SK-N-SH (cell line): ENCODE measurements at regions not wholly inside any gene's neighbourhood (a gene's known extent, or its start where the extent isn't known, plus 50 kb on each side); places are given as distances from the start of the nearest gene placed in this dataset.

Source experiments
- CTCF ChIA-PET: fragments of 300-600, 350-600 bp; formaldehyde crosslinking; extraction: SDS; loops from one replicate; lab custom pipeline; 2021; lab: Yijun Ruan, JAX
- POLR2A ChIA-PET: fragments of 350-600 bp; sonication (Branson Sonifier 250); formaldehyde crosslinking; extraction: SDS; loops from one replicate; lab custom pipeline; 2020; ENCODE audit warnings: antibody characterized with exemption, inconsistent platforms; lab: Yijun Ruan, JAX
- DNase-seq: peaks from one replicate; pipeline ENCODE4 v3.0.0; 2012
- H2AFZ ChIP-seq: fragments of 200-600 bp; sonication (generic); 2 replicates; pipeline ENCODE4 v1.8.1; 2016; ENCODE audit warnings: antibody characterized with exemption, mild to moderate bottlenecking, low read depth
- H3F3A ChIP-seq: fragments of 200-600 bp; sonication (generic); replicated peaks from 2 replicates; pipeline ENCODE3; 2016; ENCODE audit warnings: antibody characterized with exemption, mild to moderate bottlenecking; ENCODE audit not compliant: insufficient read depth
- H3K27ac ChIP-seq, 2 experiments: fragments of 200-500 bp in 1 of 2; fragments of 200-600 bp in 1 of 2; sonication (Bioruptor generic) in 1 of 2; sonication (generic), shearing (Covaris generic) in 1 of 2; 2 replicates each; pipeline versions ENCODE4 v1.5.1 to v1.6.1; 2014 to 2016; ENCODE audit warnings: low read depth in 2 of 2, inconsistent platforms in 1 of 2, low read length in 1 of 2, mild to moderate bottlenecking in 1 of 2, mixed read lengths in 1 of 2
- H3K27me3 ChIP-seq: fragments of 200-600 bp; sonication (generic), shearing (Covaris generic); 2 replicates; pipeline ENCODE4 v1.6.1; 2016; ENCODE audit warnings: mixed run types; ENCODE audit not compliant: insufficient read depth
- H3K36me3 ChIP-seq, 2 experiments: fragments of 200-500 bp in 1 of 2; fragments of 200-600 bp in 1 of 2; sonication (Bioruptor generic) in 1 of 2; sonication (generic) in 1 of 2; replicated peaks in 1 of 2; 2 replicates each; pipeline versions ENCODE3 to v1.5.1; 2014 to 2016; ENCODE audit warnings: low read length in 1 of 2, mild to moderate bottlenecking in 1 of 2; ENCODE audit not compliant: insufficient read depth in 2 of 2, control insufficient read depth in 1 of 2
- H3K4me1 ChIP-seq, 2 experiments: fragments of 200-500 bp in 1 of 2; fragments of 200-600 bp in 1 of 2; sonication (Bioruptor generic) in 1 of 2; sonication (generic), shearing (Covaris generic) in 1 of 2; 2 replicates each; pipeline versions ENCODE4 v1.5.1 to v1.6.1; 2014 to 2016; ENCODE audit warnings: low read depth in 1 of 2, low read length in 1 of 2, mixed run types in 1 of 2; ENCODE audit not compliant: insufficient read depth in 2 of 2, control insufficient read depth in 1 of 2
- H3K4me2 ChIP-seq: fragments of 200-600 bp; sonication (generic), shearing (Covaris generic); 2 replicates; pipeline ENCODE4 v1.6.1; 2017; ENCODE audit warnings: mixed run types
- H3K4me3 ChIP-seq, 2 experiments: fragments of 200-500 bp in 1 of 2; fragments of 200-600 bp in 1 of 2; sonication (Bioruptor generic) in 1 of 2; sonication (generic), shearing (Covaris generic) in 1 of 2; 2 replicates each; pipeline versions ENCODE4 v1.5.1 to v1.8.1; 2014 to 2016; ENCODE audit warnings: low read depth in 2 of 2, inconsistent platforms in 1 of 2, low read length in 1 of 2, mild to moderate bottlenecking in 1 of 2, mixed read lengths in 1 of 2, moderate library complexity in 1 of 2
- H3K79me2 ChIP-seq: fragments of 200-600 bp; sonication (generic); 2 replicates; pipeline ENCODE4 v1.8.1; 2017; ENCODE audit warnings: mild to moderate bottlenecking; ENCODE audit not compliant: insufficient read depth
- H3K9ac ChIP-seq: fragments of 200-600 bp; sonication (generic); 2 replicates; pipeline ENCODE4 v1.6.1; 2017; ENCODE audit warnings: mixed run types
- H3K9me2 ChIP-seq: fragments of 200-600 bp; sonication (generic); 2 replicates; pipeline ENCODE4 v1.6.1; 2017; ENCODE audit warnings: mixed run types
- H3K9me3 ChIP-seq: fragments of 200-600 bp; sonication (generic); 2 replicates; pipeline ENCODE4 v1.6.1; 2017; ENCODE audit warnings: mixed run types, mild to moderate bottlenecking, moderate library complexity
- H4K20me1 ChIP-seq: fragments of 200-600 bp; sonication (generic); 2 replicates; pipeline ENCODE4 v1.6.1; 2017; ENCODE audit warnings: mild to moderate bottlenecking, mixed run types; ENCODE audit not compliant: insufficient read depth
- EP300 ChIP-seq, 2 experiments: IDR thresholded peaks; 2 replicates each; pipeline versions ENCODE4 v1.4.0 to v1.6.1; 2012; ENCODE audit warnings: borderline replicate concordance in 1 of 2, low read depth in 1 of 2, low read length in 1 of 2
- FOSL2 ChIP-seq: IDR thresholded peaks from 2 replicates; pipeline ENCODE4 v1.4.0; 2012; ENCODE audit warnings: low read depth, mild to moderate bottlenecking, moderate library complexity, borderline replicate concordance
- FOXM1 ChIP-seq: IDR thresholded peaks from 2 replicates; pipeline ENCODE4 v1.4.0; 2012; ENCODE audit warnings: low read depth, mild to moderate bottlenecking
- GATA2 ChIP-seq: sonication (generic); formaldehyde crosslinking; IDR thresholded peaks from 2 replicates; pipeline ENCODE4 v1.5.0; 2020; ENCODE audit warnings: mild to moderate bottlenecking, missing genetic modification reagents
- IRF3 ChIP-seq: fragments of 150-350 bp; IDR thresholded peaks from 2 replicates; pipeline ENCODE4 v1.6.1; 2016; ENCODE audit warnings: mild to moderate bottlenecking, low read depth, low read length
- JUND ChIP-seq: IDR thresholded peaks from 2 replicates; pipeline ENCODE4 v1.4.0; 2012
- MEF2A ChIP-seq: IDR thresholded peaks from 2 replicates; pipeline ENCODE4 v1.4.0; 2012; ENCODE audit warnings: low read depth, borderline replicate concordance
- MXI1 ChIP-seq: IDR thresholded peaks from 2 replicates; pipeline ENCODE4 v1.6.1; 2012; ENCODE audit warnings: mild to moderate bottlenecking, low read depth, low read length, improper control_type of control experiment
- NFIC ChIP-seq: IDR thresholded peaks from 2 replicates; pipeline ENCODE4 v1.4.0; 2012; ENCODE audit warnings: borderline replicate concordance
- NRF1 ChIP-seq: IDR thresholded peaks from 2 replicates; pipeline ENCODE4 v1.6.1; 2012; ENCODE audit warnings: low read depth, mild to moderate bottlenecking, low read length
- PBX3 ChIP-seq: IDR thresholded peaks from 2 replicates; pipeline ENCODE4; 2012
- RAD21 ChIP-seq: IDR thresholded peaks from 2 replicates; pipeline ENCODE4 v1.6.1; 2012; ENCODE audit warnings: mild to moderate bottlenecking, low read length
- RCOR1 ChIP-seq: fragments of 150-350 bp; IDR thresholded peaks from 2 replicates; pipeline ENCODE4 v1.6.1; 2017; ENCODE audit warnings: antibody characterized with exemption, low read length
- SIN3A ChIP-seq: IDR thresholded peaks from 2 replicates; pipeline ENCODE4 v1.6.1; 2012; ENCODE audit warnings: low read depth, mild to moderate bottlenecking, low read length, moderate library complexity, borderline replicate concordance
- SMC3 ChIP-seq: IDR thresholded peaks from 2 replicates; pipeline ENCODE4 v1.6.1; 2012; ENCODE audit warnings: low read depth, low read length, improper control_type of control experiment
- TAF1 ChIP-seq: IDR thresholded peaks from 2 replicates; pipeline ENCODE4 v1.6.1; 2012; ENCODE audit warnings: low read depth, mild to moderate bottlenecking, low read length, moderate library complexity, borderline replicate concordance
- USF1 ChIP-seq: IDR thresholded peaks from 2 replicates; pipeline ENCODE4 v1.4.0; 2012; ENCODE audit warnings: low read depth, borderline replicate concordance
- WGBS: methylation state at CpG from one replicate; pipeline ENCODE4 v1.1.6; 2017; ENCODE audit warnings: low lambda C conversion rate; 5-methylcytosine and 5-hydroxymethylcytosine counted together

- H4K20me1 ChIP-seq, result no peaks in the 10 kb centered on the region
- H3K9ac ChIP-seq, result no peak overlapping the region
- H3K9me2 ChIP-seq, result no peaks in the 10 kb centered on the region
- TF ChIP-seq JUND (0 out of 2 replicates have a peak, but pooled peaks have one; percentile 4), PBX3 (no peak)
- H3K4me2 ChIP-seq, result no peak overlapping the region
- no peaks in the 10 kb centered on the region for H3K36me3 ChIP-seq
- CTCF ChIA-PET, result interaction anchor here (0.5 to 1.1 kb wide), 4 partner anchors 9 to 1449 kb away, joined by 3 to 4 read pairs (median 3); no protein-coding TSS in a partner anchor
- no peaks in the 10 kb centered on the region for H3K27me3 ChIP-seq
- H3K79me2 ChIP-seq, result no peaks in the 10 kb centered on the region
- no peaks in the 10 kb centered on the region; a peak in 1 of 4 replicates for H3K4me1 ChIP-seq
- H2AFZ ChIP-seq, result peak overlapping the region; percentile 52
- 0 out of 4 replicates have a peak overlapping the region, but pooled peaks of 1 of the 2 experiments have one; percentile 5 for H3K27ac ChIP-seq
- DNase-seq, result no peak
- H3K9me3 ChIP-seq, result no peaks in the 10 kb centered on the region
- no peak overlapping the region for H3K4me3 ChIP-seq
- 77% methylated on average over 2 of the region's 2 CpGs for WGBS
- POLR2A ChIA-PET, result no interaction called here
- peaks cover 6% of the 10 kb centered on the region for H3F3A ChIP-seq
Measured at GRCh38 chr5:60340965-60341471, 358.9 kb downstream of the DEPDC1B start.

GRCh38 chr5:60340326-60340725, 359.6 kb downstream of the DEPDC1B start:
- Histone ChIP-seq H2AFZ (0 out of 2 replicates have a peak overlapping the region, but pooled peaks have one; percentile 52), H3K9ac (no peak overlapping the region), H3K27ac (0 out of 4 replicates have a peak overlapping the region, but pooled peaks of 1 of the 2 experiments have one; percentile 5), H3K4me3 (no peak overlapping the region), H3K9me2 (no peaks in the 10 kb centered on the region), H3K36me3 (no peaks in the 10 kb centered on the region), H3K79me2 (no peaks in the 10 kb centered on the region), H3K9me3 (no peaks in the 10 kb centered on the region), H3K4me1 (no peaks in the 10 kb centered on the region; a peak in 1 of 4 replicates), H3K27me3 (no peaks in the 10 kb centered on the region), H4K20me1 (no peaks in the 10 kb centered on the region), H3K4me2 (no peak overlapping the region), H3F3A (peaks cover 6% of the 10 kb centered on the region)
- CTCF ChIA-PET, result interaction anchor here (0.5 to 1.1 kb wide), 4 partner anchors 8 to 1448 kb away, joined by 3 to 4 read pairs (median 3); no protein-coding TSS in a partner anchor
- WGBS, result 94% methylated on average over 1 of the region's 1 CpG
- POLR2A ChIA-PET, result no interaction called here
- DNase-seq, result no peak
- no peak for TF ChIP-seq PBX3
- TF ChIP-seq TAF1, result no peak
- no peak for TF ChIP-seq MXI1
- TF ChIP-seq MEF2A, result no peak
- TF ChIP-seq, all 33 proteins: peak for 0

- Histone ChIP-seq H3K9me2 (no peaks in the 10 kb centered on the region), H4K20me1 (no peaks in the 10 kb centered on the region), H3K36me3 (no peaks in the 10 kb centered on the region), H2AFZ (no peak overlapping the region), H3K4me3 (no peak overlapping the region), H3K27me3 (no peaks in the 10 kb centered on the region), H3F3A (peaks cover 6% of the 10 kb centered on the region), H3K9me3 (no peaks in the 10 kb centered on the region), H3K79me2 (no peaks in the 10 kb centered on the region), H3K4me2 (no peak overlapping the region), H3K9ac (no peak overlapping the region), H3K27ac (no peak overlapping the region), H3K4me1 (peaks cover 0 to 3% of the 10 kb centered on the region in 2 experiments; a peak in 2 of 4 replicates)
- 89% methylated on average over 12 of the region's 12 CpGs for WGBS
- TF ChIP-seq SIN3A (no peak), NRF1 (no peak), FOSL2 (no peak), SMC3 (no peak), FOXM1 (no peak), NFIC (no peak), EP300 (IDR thresholded peaks at IDR 0.05; ENCODE audit: borderline replicate concordance in 1 of 2, low read depth in 1 of 2, low read length in 1 of 2) (no peak), RCOR1 (no peak), GATA2 (no peak), RAD21 (no peak), USF1 (no peak), IRF3 (no peak)
- ChIA-PET CTCF (interaction anchor here (1.1 kb wide), 1 partner anchor 12 kb away, joined by 3 read pairs; no protein-coding TSS in a partner anchor), POLR2A (no interaction called here)
- no peak for DNase-seq
Measured at GRCh38 chr5:60339691-60340201, 360.2 kb downstream of the DEPDC1B start.
